ENCODE measurements at regions not wholly inside any gene's neighbourhood (a gene's known extent, or its start where the extent isn't known, plus 50 kb on each side); places are given as distances from the start of the nearest gene placed in this dataset.

DNA sequence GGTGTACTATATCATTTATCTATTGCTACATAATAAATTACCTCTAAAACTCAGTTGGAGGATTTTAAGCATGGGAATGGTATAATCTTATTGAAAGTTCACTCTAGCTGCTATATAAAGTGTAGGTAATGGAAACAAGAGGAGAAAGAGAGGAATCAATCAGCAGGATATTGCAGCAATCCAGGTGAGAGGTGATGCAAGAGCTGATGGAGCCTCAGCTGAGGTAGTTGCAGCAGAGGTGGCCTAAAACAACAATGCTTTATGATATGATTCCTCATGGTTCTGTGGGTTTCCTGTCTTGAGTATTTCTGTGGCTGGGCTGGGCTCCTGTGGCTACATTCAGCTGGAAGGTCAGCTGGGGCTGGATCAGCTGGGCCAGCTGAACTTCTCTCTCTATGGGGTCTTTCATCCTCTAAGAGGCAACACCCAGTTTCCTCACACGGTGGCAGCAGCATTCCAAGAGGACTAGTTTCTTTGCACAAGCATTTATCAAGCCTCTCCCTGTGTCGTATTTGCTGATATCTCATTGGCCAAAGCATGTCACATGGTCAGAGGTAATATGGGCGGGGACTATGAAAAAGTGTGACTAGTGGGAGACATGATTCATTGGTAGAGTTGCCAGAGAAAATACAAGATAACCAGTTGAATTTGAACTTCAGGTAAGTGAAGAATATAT is 135.4 kb upstream of the LARGE1 start:
- DNase-seq = no peak

DNA sequence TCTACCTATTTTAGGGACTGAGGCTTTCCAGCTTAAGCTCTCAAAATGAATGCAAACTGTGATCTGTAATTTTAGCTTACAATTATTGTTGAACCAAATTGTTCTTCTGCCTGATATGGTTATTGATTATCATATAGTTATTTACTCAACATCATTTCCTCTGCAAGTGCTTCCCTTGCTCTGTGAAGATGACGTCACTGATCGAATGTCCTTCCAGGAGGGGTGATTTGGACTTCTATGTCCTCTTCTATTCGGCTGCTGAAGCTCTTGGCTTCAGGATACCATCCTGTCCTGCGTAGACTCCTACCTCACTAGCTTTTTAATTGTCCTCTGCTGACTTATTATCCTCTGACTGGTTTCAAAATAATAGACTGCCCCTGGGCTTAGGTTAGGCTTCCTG is 137.4 kb upstream of the LARGE1 start:
- no peak for DNase-seq

- DNase-seq = no peak
These were observed 144.4 kb upstream of the LARGE1 start for GRCh38 chr22:34064696-34065095.

- DNase-seq = no peak
These were observed 146.8 kb upstream of the LARGE1 start for GRCh38 chr22:34067031-34067430.

DNA sequence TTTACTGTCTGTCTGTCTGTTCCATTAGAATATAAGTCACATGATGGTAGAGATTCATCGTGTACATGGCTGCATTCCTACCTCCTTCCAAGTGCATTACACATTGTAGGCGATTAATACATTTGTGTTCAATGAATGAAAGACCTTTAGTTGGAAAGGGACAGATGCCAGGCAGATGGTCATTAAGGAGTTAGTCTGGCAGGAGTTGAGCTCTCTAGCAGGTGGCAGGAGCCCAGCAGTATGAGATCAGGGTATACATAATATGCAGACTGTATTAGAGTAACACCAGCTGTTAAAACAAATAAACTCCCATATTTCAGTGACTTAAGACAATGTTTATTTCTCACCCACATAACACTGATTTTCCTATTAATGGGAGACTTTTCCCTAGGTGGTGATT is 147.7 kb upstream of the LARGE1 start:
- DNase-seq = no peak

DNA sequence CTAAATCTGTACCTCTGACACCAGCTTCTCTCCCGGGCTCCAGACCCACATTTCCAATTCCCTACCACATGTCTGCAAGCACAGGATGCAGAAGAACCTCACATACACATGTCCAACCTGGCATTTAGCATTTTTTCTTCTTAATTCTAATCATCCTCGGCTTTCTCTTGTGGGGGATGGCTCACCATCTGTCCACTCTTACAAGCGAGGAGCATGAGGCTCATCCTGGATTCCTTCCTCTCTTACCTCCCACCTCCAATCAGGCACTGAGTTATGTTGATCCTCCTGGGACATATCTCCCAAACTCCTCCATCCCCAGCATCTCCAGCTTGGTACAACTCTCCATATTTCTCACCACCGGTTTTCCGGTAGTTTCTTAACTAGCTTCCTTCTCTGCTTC is 149.8 kb upstream of the LARGE1 start:
- no peak for DNase-seq

DNA sequence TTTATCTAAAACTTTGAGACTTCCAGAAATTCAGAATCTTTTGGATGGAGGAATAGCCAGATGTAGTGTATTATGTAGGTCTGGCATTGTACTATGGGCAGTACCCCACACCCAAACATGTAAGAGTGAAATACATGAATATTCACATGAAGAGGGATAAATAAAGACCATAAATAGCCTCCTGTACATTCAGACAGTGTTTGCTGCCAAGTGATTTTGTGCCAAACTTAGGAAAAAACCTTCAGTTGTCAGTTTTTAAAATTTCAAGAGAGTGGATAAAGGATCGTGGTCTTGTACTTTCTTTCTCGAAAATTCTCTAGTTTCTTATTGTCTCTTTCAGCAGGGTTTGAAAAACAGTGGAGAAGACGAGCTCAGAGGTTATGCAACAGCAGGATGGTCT is 150.3 kb upstream of the LARGE1 start:
- DNase-seq = no peak

GRCh38 chr22:34072585-34072984 is 152.3 kb upstream of the LARGE1 start:
- no peak for DNase-seq

DNA sequence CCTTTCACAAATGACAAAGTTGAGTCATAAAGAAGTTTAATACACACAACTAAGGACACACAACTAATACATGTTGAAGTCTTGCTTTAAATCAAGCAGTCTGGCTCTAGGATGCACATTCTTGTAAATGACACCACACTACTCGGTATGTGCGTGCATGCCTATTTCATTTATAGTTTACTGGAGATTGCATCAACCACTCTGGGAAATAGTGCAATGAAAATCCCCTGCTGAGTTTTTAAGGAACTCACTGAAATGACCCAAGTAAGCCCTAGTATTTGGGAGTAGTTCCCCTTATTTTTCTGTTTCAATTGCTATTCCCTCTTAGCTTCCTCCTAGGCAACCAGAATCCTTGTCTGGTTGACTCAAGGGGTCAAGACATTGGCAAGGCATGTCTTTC is 160.2 kb upstream of the LARGE1 start:
- no peak for DNase-seq

DNA sequence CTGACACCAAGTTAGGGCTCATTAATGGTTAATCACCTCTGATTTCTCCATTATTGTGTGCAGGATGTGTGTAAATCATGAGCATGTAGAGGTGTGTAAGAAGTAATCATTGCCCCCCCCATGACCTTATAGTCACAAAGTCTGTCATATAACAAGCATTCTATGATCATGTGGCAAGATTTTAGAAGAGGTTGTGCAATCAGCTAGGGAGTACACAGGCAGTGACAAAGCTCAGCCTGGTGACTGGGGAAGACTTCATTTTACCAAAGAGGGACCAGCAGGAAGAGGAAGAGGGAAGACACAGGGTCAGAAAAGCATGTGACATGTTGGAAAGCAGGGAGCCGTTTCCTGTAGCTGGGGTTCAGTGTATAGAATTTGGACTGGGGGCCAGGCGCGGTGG is 176.5 kb upstream of the LARGE1 start:
- no peak for DNase-seq

DNA sequence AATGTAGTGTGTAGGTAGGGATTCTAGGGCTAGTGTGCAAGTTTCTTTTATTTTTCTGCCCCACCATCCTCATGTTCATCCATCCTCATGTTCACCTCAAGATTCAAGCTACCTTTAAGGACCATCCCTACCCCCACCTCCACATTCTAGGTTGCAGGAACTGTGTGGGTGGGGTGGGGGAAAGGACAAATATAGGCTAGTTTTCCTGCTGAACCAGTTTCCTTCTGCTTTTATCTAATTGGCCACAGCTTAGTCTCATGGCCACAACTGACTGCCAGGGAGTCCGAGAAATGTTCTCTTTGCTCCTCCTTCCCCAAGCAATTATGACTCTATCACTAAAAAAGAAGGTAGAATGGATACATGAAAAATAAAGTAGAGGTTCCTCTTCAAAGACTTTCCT is 179.0 kb upstream of the LARGE1 start:
- no peak for DNase-seq

- no peak for DNase-seq
These were observed 182.4 kb upstream of the LARGE1 start for GRCh38 chr22:34102633-34103032.

DNA sequence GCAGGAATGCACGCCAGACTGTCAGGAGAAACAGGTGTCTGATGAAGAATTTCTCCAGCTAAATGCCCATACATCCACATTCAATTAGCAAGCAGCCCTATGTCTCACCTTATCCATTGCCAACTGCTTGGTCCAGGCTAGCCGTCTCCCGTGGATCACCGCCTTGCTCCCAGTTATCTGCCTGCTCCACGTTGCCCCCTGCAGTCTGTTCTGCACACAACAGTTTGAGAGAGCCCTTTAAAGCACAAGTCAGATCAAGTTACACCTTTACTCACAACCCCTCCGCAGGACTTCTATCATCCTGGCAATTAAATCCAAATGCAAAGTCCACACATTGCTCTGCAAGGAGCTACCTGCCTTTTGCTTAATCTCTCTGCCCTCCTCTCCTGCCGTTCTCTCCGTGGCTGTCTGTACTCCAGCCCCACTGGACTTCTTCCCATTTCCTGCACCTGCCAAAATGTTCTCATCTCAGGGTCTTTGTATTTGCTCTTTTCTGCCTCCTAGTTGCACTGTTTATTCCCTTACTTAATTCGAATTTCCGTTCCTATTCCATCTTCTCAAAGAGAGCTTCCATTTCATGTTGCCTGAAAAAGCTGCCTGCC is 185.3 kb upstream of the LARGE1 start:
- peak; percentile 33 to 51 for DNase-seq

DNA sequence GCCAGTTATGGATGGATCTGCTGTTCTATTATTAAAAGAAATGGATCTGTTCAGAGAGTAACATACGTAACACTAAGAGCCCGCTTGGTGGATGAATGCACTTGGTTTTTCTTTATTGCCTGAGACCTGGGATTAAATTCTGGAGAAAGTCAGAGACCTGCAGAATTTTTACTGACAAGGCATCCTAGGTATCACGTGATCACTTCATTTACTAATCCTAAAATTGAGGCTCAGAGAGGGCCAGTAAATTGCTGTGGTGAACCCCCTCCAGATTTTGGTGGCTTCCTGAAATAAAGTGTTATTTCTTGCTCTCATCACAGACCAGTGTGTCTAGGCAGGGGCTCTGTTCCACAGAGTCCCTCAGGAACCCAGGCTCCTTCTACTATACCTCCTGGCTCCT is 187.9 kb upstream of the LARGE1 start:
- DNase-seq = no peak

GRCh38 chr22:34111210-34111824 is 191.0 kb upstream of the LARGE1 start:
- peak; percentile 3 to 27 for DNase-seq

DNA sequence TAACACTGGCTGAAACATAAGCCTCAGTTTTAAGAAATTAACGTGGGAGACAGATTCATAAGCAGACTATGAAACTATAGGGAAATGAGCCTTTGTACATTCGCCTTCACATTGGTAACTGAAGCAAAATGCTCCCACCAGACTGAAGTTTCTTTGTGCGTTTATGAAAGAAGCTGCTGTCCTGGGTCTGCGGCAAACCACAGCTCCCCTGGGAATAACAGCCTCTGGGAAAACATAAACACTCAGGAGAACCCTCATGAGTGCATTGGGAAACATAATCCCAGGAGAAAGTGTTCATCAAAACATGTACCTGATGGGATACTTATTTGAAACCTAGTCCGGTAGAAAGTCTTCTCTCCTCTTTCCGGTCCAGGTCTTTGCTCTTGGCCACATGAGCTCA is 193.1 kb upstream of the LARGE1 start:
- no peak for DNase-seq

GRCh38 chr22:34114406-34114805 is 194.1 kb upstream of the LARGE1 start:
- DNase-seq = no peak

DNA sequence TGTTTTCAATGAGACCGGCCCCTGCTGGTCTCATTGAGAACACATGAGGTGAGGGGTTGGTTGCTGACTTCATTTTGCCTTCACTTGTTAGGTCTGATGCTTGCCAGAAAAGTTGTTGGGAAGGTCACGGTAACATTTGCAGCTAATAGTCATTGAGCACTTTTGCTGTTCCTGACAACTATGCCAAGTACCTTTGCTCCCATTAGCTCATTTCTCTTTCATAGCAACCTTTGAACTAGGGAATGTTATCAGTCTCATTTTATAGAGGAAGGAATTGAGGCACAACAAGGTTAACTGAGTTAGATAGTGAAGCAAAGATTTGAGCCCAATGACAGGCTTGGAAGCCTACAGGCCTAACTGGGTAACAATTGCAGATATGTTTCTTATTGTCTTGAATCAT is 195.4 kb upstream of the LARGE1 start:
- no peak for DNase-seq

DNA sequence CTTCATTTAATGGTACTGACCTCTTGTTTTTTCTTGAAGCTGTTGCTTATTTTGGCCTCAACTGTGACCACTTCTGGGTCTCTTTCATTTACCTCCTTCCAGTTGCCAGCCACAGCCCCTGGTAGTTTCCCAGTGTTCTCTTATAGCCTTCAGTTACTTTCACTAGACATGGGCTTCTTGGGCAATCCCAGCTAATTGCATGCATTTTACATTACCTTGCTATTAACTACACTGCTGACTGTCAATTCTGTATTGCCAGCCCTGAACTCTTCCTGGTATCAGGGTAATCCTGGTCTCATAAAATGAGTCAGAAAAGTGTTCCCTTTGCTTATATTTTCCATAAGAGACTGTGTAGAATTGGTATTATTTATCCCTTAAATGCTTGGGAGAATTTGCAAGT is 195.8 kb upstream of the LARGE1 start:
- DNase-seq = no peak

- DNase-seq = no peak
These were observed 201.8 kb upstream of the LARGE1 start for GRCh38 chr22:34122042-34122441.

DNA sequence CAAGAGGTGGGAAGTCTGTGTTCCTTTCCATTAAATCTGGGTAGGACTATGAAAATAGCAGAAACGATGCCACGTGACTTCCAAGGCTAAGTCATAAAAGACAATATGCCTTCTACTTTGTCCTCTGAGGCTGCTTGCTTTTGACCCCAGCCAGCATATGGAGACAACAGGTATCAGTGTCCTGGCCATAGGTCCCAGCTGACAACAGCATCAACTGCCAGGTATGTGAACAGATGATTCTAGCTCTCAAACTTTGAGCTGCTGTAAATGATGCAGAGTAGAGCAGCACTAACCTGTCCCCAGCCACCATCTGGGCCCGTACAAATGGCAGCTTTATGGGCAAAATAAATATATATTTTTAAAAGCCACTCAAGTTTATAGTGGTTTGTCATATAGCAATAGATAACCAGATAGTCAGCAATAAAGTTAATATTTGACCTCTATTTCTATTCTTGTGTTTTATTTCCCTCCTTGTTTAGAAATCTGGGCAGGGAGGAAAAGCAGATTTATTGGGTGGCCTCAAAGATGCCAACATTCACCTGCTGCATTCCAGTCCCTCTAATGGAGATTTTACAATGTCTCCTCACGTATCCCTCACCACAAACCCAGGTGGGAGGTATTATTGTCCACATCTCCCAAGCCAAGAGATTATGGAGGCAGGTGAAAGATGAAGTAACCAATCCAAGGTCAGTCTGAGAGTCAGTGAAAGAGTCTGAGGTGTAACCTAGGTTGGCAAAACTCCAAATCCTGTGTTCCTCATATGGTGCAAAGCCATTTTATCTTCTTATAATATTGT is 209.6 kb upstream of the LARGE1 start:
- DNase-seq = no peak

DNA sequence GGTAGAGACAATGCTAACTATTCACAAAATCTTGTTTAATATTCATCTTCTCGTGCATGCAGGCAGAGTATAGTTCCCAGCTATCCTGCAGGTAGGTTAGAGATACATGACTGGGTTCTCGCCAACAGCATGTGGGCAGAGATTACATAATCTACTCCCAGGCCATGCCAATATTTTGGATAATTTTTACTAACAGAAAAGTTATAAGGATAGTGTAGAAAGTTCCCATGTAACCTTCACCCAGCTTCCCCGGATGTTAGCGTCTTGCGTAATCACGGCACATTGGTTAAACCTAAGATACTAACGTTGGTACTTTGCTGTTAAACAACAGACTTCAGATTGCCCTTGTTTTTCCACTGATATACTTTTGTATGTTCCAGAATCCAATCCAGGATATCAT is 215.5 kb upstream of the LARGE1 start:
- DNase-seq = no peak

GRCh38 chr22:34150023-34150422 is 229.7 kb upstream of the LARGE1 start:
- no peak for DNase-seq

- DNase-seq = no peak
These were observed 239.2 kb upstream of the LARGE1 start for GRCh38 chr22:34159491-34159890.
